Testis (tissue), 2 donors: ENCODE measurements at regions not wholly inside any gene's neighbourhood (a gene's known extent, or its start where the extent isn't known, plus 50 kb on each side); places are given as distances from the start of the nearest gene placed in this dataset.

ENCODE experiments used
- POLR2A ChIP-seq: fragments of 450-650 bp; IDR thresholded peaks from one replicate; pipeline ENCODE4 v1.6.1; 2017; ENCODE audit warnings: antibody characterized with exemption, mild to moderate bottlenecking, moderate library complexity
- TF ChIP-seq, protein P1 (sequence below), 3 experiments: fragments of 450-650 bp in 2 of 3; fragments of 200-600 bp in 1 of 3; sonication (generic) in 1 of 3; IDR thresholded peaks; one replicate each; pipeline ENCODE4 v1.5.1; 2016 to 2019; ENCODE audit warnings: antibody characterized with exemption in 3 of 3, mild to moderate bottlenecking in 2 of 3, moderate library complexity in 1 of 3

GRCh38 chr4:127240764-127241105 is 392.0 kb upstream of the INTU start:
- TF ChIP-seq, protein P1, sequence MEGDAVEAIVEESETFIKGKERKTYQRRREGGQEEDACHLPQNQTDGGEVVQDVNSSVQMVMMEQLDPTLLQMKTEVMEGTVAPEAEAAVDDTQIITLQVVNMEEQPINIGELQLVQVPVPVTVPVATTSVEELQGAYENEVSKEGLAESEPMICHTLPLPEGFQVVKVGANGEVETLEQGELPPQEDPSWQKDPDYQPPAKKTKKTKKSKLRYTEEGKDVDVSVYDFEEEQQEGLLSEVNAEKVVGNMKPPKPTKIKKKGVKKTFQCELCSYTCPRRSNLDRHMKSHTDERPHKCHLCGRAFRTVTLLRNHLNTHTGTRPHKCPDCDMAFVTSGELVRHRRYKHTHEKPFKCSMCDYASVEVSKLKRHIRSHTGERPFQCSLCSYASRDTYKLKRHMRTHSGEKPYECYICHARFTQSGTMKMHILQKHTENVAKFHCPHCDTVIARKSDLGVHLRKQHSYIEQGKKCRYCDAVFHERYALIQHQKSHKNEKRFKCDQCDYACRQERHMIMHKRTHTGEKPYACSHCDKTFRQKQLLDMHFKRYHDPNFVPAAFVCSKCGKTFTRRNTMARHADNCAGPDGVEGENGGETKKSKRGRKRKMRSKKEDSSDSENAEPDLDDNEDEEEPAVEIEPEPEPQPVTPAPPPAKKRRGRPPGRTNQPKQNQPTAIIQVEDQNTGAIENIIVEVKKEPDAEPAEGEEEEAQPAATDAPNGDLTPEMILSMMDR (IDR thresholded peaks at IDR 0.05), result no peak
- no peak for TF ChIP-seq POLR2A
